NCI-H128 (cell line): ENCODE measurements at regions not wholly inside any gene's neighbourhood (a gene's known extent, or its start where the extent isn't known, plus 50 kb on each side); places are given as distances from the start of the nearest gene placed in this dataset.

Source experiments
- DNase-seq: peaks from one replicate; lab custom pipeline; 2025; ENCODE audit not compliant: unreplicated experiment; lab: John Stamatoyannopoulos, UW

DNA sequence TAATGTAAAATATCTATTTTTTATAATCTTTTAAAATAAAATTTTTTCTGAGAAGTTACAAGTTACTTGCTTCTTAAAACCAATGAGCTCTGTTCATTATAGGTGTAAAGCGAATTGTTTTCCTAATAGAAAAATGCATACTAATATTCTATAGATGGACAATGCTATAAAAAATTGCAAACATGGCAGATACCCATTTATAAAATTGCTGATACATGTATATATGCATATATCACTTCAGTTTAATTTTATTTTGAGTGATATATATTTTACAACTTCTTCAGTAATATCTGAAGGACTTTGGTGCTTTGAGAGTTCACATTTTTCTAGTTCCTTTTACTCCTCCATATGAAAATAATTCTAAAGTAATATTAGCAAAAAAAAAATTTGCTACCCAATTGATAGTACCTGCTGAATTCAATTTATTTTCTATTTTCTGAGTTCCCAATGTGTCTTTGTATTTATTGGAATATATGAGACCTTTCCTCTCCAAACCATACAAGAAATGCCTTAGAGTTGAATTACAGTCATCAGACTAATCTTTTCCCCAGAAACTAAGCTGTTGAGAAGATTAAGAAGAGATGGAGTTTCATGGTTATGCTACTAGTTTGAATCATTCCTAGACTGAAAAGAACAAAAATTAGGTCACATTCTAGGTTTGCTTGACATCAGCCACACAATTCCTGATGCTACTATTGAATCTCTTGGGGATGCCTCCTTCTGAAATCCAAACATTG, 1937.5 kb upstream of the SEL1L start:
- no peak for DNase-seq

DNA sequence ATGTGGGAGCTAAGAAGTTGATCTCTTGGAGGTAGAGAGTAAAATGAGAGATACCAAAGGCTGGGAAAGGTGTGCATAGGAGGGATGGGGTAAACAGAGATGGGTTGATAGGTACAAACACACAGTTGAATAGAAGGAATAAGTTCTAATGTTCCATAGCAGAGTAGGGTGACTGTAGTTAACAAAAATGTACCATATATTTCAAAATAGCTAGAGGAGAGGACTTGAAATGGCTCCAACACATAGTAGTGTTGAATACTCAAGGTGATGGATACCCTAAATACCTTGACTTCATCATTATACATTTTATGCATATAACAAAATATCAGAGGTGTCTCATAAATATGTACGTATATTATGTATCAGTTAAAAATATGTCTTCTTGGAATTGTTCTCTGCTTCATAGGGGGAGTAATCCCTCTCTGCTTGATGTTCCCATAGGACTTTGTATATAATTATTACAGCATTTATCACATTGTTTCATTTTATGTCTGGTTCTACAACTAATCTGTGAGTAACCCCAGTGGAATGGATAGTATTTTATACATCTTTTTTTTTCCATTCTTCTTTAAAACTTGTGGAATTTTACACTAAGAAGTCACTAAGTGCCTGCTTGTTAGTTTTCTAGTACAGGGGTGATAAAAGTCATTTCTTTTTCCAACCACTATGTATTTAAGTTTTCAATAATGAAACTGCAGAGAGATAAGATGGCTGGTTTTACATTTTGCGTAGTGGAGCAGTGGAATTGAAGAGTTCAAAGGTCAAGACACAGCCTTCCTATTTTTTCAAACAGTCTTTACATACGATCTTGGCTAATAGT, 1940.0 kb upstream of the SEL1L start:
- DNase-seq, result no peak

DNA sequence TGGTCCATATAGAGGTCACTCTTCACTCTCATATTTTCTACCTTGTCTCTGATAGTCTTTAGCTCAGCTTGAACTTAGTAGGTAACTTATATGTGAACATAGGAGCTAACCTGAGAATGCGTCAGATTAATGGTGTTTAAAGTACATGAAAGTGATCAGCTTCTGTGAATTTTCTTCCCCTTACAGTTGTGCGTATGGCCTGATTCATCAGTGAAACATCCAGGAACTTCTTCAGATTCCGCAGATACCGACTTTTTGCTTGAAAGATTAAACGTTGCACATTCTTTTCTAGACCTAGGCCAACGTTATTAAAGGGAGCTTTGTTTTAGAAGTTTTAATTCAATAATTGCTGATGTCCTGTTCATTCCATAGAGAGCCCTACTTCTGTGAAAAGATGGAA, 1945.1 kb upstream of the SEL1L start:
- no peak for DNase-seq

DNA sequence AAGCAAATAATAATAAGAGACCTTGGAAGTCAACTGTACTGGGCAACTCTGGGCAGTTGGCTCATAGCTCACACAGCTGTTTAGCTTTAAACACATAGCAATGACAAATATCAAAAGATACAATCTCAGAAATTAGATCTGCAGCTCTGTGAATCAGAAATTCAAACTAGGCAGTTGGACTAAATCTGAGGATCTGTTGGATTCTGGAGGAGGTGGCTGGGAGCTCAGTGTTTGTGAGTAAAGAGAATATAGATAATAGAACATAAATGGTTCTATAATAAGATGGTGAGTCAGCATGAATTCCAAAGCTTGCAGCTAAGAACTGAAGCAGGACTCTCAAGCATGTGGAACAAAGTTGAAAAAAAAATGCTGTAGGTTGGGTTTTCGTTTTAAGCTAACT, 1949.4 kb upstream of the SEL1L start:
- no peak for DNase-seq

DNA sequence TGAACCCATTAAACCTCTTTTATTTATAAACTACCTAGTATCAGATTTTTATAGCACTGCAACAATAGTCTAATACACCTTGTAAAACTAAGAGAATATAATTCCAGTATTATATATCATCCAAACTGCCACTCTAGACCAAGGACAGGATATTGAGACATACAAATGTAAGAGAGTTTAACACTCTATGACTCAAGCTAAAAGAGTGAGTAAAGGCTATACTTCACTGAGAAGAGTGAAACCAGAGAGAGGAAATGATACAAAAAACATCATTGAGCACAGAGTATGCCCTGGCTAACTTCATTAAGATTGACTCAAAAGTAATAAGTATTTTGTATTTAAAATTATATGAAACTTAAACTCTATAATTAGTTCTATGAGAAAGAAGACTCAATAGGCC, 1951.9 kb upstream of the SEL1L start:
- DNase-seq, result no peak

DNA sequence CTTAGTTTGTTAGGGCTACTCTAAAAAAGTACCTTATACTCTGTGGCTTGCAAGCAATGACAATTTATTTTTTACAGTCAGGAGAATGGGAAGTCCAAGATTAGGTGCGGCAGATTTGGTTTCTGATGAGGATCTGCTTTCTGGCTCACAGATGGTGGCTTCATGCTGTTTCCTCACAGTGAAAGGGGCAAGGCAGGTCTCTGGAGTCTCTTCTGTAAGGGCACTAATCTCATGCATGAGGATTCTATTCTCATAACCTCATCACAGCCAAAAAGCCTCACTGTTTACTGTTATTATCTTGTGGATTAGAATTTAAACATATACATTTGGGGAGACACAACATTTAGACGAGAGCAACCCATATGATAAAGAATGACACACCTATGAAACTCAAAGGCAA, 1957.4 kb upstream of the SEL1L start:
- DNase-seq, result no peak

DNA sequence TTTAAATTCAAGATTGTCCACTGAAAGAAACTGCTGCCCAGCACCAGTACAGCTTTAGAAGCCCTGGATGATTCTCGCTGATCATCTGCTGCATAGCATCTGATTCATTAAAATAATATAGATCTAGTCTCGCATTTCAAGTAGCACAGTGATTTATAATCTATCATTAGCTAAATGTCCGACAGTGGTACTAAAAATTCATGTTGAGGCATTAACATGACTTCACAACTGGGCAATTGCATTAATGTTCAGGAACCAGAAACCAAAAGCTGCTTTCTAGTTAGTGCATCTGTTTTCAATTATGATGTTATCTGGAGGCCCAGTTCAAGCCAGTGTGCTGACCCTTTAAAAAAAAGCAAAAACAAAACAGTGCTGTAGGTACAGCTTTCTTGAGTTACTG, 1987.2 kb upstream of the SEL1L start:
- no peak for DNase-seq

DNA sequence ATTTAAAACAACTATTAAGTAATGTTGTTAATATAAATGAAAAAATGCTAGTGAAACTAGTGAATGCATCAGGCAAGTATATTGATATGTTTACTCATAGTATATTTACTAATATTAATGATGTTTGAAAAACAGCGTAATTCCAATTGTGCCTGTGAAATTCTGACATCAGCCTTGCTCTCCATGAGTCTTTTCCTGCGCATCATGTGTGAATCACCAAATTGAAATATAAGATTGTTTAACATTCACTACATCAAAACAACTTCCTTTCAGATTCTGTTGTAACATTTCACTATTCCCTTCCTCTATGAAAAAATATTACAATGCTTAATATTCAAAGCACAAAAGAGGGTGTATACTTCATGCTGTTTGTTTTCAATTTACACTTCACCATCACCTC, 1995.9 kb upstream of the SEL1L start:
- no peak for DNase-seq

DNA sequence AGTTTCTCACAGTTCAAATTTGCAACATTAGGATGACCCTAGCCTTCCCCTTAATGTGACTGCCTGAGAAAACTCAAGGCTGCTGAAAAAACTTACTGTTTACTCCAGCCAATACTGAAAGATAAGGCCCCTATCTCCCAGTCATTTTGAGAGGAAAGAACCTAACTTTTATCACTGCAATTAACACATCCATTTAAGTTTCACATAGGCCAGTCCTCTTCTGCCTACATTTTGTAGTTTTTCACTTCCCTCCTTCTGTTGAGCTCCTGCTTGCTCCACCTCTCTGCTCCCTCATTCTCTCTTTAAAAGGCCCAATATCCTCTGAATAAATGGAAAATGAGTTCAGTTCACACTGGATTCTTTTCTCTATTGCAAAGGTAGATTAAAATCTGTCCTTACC, 1996.2 kb upstream of the FLRT2 start:
- no peak for DNase-seq

DNA sequence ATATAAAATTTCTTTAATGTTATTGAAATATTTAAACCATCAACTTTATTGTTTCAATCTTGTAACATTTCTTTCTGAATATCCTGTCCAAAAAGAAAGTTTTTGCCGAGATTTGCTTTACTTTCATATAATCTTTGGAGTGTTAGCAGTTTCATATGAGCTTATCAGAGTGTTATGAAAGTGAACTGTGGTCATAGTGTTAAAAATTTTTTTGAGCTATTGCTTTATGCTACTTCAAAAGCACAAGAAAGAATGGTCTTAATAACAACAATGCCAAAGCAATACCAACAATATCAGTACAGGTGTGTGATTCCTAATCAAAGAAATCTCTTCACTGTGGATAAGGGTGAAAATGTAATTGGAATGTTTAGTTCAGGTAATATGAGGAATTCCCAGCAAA, 1994.9 kb upstream of the FLRT2 start:
- no peak for DNase-seq

DNA sequence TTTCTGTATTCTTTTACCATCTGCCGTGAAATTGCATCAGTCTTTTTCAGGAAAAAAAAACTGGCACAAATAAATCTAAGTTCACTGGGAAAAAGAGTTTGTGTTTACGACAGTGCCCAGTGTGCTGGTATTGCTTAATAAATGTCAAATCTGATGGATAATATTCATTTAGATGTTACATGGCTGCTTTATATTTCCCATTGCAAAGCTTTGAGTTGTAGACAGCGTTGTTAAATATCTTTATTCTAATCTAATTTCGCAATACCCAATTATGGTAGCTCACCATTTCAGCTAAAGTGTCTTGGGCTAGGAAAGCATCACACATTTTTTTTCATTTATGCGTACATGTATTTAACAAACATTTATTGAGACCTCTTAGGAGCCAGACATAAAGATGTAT, 1994.5 kb upstream of the FLRT2 start:
- DNase-seq, result no peak

DNA sequence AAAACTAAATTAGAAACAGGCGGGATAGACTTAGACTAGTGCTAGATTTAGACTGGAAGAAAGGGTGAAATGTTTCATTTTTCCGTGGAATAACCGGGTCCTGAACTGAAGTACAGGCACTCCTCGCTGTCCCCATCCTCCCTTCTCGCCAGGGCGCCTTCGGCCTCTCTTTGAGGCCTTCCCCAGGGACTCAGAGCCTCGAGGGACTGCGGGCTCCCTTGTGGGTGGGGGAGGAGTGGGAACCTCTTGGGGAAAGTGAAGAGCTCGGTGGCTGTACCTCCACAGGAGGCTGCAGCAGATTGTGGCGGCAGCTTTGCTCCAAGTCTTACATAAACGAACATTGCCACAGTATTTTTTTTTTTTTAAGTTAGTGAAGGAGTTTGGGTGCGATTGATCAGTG, 1988.8 kb upstream of the FLRT2 start:
- no peak for DNase-seq

DNA sequence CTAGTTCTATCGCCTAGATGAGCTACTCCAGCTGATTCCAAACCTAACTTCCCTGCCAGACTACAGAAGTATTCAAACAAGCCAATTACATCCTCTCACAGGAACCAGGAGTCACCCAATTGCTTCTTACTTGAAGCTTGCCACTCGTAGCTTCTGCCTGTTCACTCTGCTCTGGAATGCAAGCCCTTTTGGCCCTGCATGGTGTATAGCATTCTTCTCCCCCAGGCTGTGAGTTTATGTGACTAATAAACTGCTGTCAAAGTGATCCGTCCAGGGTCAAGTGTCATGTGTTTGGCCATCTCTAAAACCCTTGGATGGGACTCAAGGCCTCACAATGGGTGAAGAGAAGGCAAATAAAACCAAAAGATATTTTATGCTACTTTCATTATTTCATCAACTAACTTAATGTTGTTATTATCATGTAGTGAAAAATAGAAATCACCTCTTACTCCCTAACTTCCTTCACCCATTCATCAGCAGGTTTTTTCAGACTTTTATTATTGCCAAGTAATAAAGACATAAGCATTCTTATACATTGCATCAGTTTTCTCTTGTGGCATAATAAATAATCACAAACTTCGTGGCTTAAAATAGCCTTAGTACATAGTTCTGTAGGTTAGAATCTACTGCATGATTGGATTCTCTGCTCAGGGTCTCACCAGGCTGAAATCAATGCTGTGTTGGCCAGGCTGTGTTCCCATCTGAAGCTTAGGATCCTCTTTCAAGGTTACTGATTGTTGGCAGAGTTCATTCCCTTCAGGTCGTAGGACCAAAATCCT, 1981.7 kb upstream of the FLRT2 start:
- DNase-seq, result no peak

DNA sequence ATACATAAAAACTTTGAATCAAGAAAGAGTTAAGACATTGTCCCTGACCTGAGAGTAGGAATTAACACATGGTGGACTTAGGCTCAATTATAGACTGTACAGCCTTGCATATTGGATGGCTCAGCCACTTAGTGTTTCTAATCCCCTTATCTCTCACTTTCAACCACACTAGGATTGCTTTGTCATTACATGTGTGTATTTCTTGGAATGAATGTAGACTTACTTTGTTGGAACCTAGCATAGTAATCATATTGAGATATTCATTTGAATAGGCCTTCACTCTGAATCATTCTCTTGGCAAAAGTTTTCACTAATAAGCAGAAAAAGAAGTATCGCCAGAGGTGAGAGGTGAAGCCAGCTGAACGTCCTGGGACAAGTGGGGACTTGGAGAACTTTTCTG, 1973.9 kb upstream of the FLRT2 start:
- DNase-seq, result no peak

DNA sequence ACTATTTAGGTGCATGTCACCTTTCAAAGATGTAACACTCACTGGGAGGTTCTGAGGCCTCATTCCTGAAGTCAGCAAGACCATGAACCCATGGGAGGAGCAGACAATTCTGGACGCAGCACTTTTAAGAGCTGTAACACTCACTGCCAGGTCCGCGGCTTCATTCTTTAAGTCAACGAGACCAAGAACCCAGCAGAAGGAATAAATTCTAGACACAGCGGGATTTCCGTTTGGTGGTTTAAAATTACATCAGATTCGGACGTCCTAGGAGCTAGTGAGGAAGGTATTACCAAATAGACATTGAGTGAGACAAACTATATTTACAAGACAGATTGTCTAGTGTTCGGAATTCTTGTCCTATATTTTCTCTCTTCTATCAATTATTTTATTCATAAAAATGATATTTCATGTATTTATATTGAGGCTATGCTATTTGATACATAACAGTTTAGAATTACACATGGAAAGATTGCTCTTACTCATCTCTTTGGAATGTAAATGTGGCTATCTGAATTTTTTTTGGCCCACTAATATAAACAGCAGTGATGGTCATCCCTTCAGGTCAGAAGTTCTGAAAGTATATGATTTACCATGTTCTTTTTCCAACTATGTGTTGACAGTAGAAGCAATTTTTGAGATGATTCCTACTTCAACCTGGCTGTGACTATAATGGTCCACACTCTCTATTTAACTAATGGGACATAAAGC, 1973.0 kb upstream of the FLRT2 start:
- DNase-seq, result no peak

DNA sequence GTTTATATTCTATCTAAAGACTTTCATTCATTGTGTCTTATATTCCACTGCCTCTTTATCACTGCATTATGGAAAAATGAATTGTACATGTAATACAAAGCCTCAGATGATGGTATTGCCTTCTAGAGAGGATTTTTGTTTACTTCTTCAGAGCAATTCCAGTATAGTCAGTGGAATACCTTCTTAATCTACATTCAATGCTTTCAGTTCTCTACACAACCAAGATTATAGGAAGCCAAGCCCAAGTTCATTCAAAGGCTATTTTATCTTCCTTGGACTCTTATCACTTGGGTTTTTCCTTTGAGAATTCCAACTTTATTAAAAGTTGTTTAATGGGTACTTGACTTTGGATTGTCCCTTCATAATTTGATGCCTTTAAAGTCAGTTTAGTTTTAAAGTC, 1971.0 kb upstream of the FLRT2 start:
- no peak for DNase-seq

DNA sequence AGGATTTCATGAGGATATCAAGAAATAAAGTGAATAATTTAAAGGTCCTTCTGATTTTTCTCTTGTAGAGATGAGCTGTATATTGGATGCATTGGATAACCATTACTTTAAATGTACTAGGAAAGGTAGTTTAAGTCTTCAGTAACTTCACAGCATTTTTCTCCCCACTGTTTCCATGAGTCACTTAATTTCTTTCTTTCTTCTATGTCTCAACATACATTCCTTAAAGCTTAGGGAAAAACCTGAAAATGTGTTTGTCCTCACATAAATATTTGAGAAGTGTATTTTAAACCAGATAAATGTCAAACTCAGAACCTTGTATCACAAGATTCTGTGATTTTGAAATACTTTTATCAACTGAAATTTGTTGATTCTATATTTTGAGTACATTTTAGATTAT, 1970.2 kb upstream of the FLRT2 start:
- DNase-seq, result no peak

DNA sequence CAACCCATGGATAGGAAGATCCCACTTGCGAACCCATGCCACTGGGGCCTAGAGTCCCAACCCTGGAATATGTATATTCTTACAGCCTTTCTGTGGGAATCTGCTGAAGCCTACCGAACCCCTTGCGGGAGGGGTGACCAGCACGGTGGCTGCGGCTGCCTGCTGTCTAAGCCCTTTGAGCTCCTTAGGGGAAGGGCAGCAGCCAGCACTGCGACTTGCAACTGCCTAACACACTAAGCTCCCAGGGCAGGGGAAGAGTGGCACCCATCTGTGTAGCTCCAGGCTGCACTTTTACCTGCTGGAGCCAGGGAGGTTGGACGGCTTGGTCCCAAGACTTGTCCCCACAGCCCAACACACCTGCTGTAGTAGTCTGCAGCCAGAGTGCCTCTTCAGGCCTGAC, 1968.7 kb upstream of the FLRT2 start:
- DNase-seq, result no peak

DNA sequence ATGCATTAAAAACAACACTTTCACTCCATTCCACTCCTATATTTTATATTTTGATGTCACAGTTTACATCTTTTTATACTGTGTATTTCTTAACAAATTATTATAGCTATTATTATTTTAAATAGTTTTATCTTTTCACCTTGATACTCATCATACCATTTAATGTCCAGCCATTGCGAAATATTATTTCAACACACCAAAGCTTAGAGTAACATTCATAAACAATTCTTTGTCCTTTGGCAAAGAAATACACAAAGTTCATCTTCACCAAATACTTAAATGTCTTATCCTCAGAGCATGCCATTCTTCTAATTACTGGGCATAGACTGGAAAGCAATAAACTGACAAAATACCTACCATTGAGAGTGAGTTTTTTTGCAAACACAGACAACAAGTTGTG, 1963.4 kb upstream of the FLRT2 start:
- DNase-seq, result no peak

DNA sequence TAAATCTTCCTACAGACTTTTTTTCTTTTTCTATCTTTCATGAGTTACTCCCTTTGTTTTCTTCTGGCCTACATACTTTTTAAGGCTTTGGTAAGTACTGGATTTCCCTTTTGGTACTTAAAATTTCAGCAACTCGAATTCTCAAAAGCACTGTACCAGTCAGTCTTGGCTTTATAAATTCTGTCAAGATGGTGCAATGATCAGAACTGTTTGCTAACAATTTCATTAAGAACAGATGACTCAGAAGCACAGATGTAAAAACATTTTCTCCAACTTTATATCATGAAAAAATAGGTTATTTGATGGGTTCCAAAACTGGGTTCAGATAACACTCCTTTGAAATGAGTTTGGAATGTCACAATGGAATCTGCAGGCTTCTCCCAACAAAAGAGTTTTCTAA, 1961.8 kb upstream of the FLRT2 start:
- DNase-seq, result no peak

DNA sequence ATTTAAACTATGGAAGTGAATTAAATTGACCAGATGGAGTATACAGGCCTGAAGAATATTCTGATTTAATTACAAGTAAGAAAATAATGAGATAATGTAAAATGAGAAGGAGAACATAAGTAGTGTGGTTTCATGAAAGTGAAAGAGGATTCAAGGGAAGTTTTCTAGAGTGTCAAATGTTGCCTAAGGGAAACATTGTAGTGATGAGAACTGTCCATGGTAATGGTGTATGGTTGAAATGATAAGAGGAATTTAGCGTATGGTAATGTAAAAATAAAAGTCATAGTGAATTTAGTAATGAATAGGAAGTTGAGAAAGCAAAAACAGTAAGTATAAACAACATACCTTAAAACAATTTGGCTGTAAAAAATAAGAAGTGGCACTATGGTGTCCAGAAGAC, 1954.6 kb upstream of the FLRT2 start:
- no peak for DNase-seq
